ENCODE measurements at regions not wholly inside any gene's neighbourhood (a gene's known extent, or its start where the extent isn't known, plus 50 kb on each side); places are given as distances from the start of the nearest gene placed in this dataset.

- DNase-seq (ENCODE audit: low read depth in 3 of 3, low spot score in 1 of 3), result no peak
Measured at GRCh38 chr2:172200495-172201085, 97.9 kb upstream of the DLX2 start.

- no peak for DNase-seq (ENCODE audit: low read depth in 3 of 3, low spot score in 1 of 3)
Measured at GRCh38 chr2:172204309-172204708, 101.6 kb upstream of the DLX2 start.

- DNase-seq (ENCODE audit: low read depth in 3 of 3, low spot score in 1 of 3), result no peak
Measured at GRCh38 chr2:172204762-172205161, 102.1 kb upstream of the DLX2 start.

- DNase-seq (ENCODE audit: low read depth in 3 of 3, low spot score in 1 of 3), result no peak
Measured at GRCh38 chr2:172205292-172205691, 102.6 kb upstream of the DLX2 start.

- no peak for DNase-seq (ENCODE audit: low read depth in 3 of 3, low spot score in 1 of 3)
Measured at GRCh38 chr2:172207911-172208310, 105.2 kb upstream of the DLX2 start.

- no peak for DNase-seq (ENCODE audit: low read depth in 3 of 3, low spot score in 1 of 3)
Measured at GRCh38 chr2:172208791-172209325, 106.2 kb upstream of the DLX2 start.

GRCh38 chr2:172210599-172210998 lies 107.9 kb upstream of the DLX2 start:
- no peak for DNase-seq (ENCODE audit: low read depth in 3 of 3, low spot score in 1 of 3)

- no peak for DNase-seq (ENCODE audit: low read depth in 3 of 3, low spot score in 1 of 3)
Measured at GRCh38 chr2:172211512-172211911, 108.8 kb upstream of the DLX2 start.

- DNase-seq (ENCODE audit: low read depth in 3 of 3, low spot score in 1 of 3), result no peak
Measured at GRCh38 chr2:172213116-172213860, 110.6 kb upstream of the DLX2 start.

- no peak for DNase-seq (ENCODE audit: low read depth in 3 of 3, low spot score in 1 of 3)
Measured at GRCh38 chr2:172214252-172214651, 111.6 kb upstream of the DLX2 start.

GRCh38 chr2:172215172-172215935 lies 112.7 kb upstream of the DLX2 start:
- no peak for DNase-seq (ENCODE audit: low read depth in 3 of 3, low spot score in 1 of 3)

- DNase-seq (ENCODE audit: low read depth in 3 of 3, low spot score in 1 of 3), result no peak
Measured at GRCh38 chr2:172215936-172216335, 113.2 kb upstream of the DLX2 start.

- DNase-seq (ENCODE audit: low read depth in 3 of 3, low spot score in 1 of 3), result no peak
Measured at GRCh38 chr2:172216477-172216876, 113.8 kb upstream of the DLX2 start.

GRCh38 chr2:172219201-172219600 lies 116.5 kb upstream of the DLX2 start:
- DNase-seq (ENCODE audit: low read depth in 3 of 3, low spot score in 1 of 3), result no peak

- no peak for DNase-seq (ENCODE audit: low read depth in 3 of 3, low spot score in 1 of 3)
Measured at GRCh38 chr2:172220121-172220520, 117.4 kb upstream of the DLX2 start.

GRCh38 chr2:172223601-172224054 lies 120.9 kb upstream of the DLX2 start:
- DNase-seq (ENCODE audit: low read depth in 3 of 3, low spot score in 1 of 3), result no peak

GRCh38 chr2:172225786-172226185 lies 123.1 kb upstream of the DLX2 start:
- no peak for DNase-seq (ENCODE audit: low read depth in 3 of 3, low spot score in 1 of 3)

GRCh38 chr2:172226244-172227061 lies 123.8 kb upstream of the DLX2 start:
- no peak for DNase-seq (ENCODE audit: low read depth in 3 of 3, low spot score in 1 of 3)

GRCh38 chr2:172227719-172228118 lies 125.0 kb upstream of the DLX2 start:
- DNase-seq (ENCODE audit: low read depth in 3 of 3, low spot score in 1 of 3), result no peak

GRCh38 chr2:172228177-172228808 lies 125.6 kb upstream of the DLX2 start:
- no peak for DNase-seq (ENCODE audit: low read depth in 3 of 3, low spot score in 1 of 3)

GRCh38 chr2:172229125-172229524 lies 126.4 kb upstream of the DLX2 start:
- no peak for DNase-seq (ENCODE audit: low read depth in 3 of 3, low spot score in 1 of 3)
